Neural progenitor cell (in vitro differentiated cells): ENCODE measurements at regions not wholly inside any gene's neighbourhood (a gene's known extent, or its start where the extent isn't known, plus 50 kb on each side); places are given as distances from the start of the nearest gene placed in this dataset.

Experiments used
- DNase-seq: peaks from one replicate; pipeline ENCODE4 v3.0.0-alpha.2; 2016; ENCODE audit warnings: low spot score
- H2AFZ ChIP-seq: fragments of 200-600 bp; sonication (generic); replicated peaks from 2 replicates; pipeline ENCODE4 v1.6.1; 2016; ENCODE audit warnings: antibody characterized with exemption
- H3F3A ChIP-seq: fragments of 200-600 bp; sonication (generic); 2 replicates; pipeline ENCODE4 v1.6.1; 2016; ENCODE audit warnings: antibody characterized with exemption, low read depth
- H3K27ac ChIP-seq: fragments of 200-600 bp; sonication (generic); 2 replicates; pipeline ENCODE4 v1.5.1; 2016; ENCODE audit warnings: mild to moderate bottlenecking
- H3K27me3 ChIP-seq: fragments of 200-600 bp; sonication (generic); 2 replicates; pipeline ENCODE4 v1.6.1; 2016; ENCODE audit warnings: mild to moderate bottlenecking, moderate library complexity
- H3K36me3 ChIP-seq: fragments of 200-600 bp; sonication (generic); 2 replicates; pipeline ENCODE4 v1.5.1; 2016
- H3K4me1 ChIP-seq: fragments of 200-600 bp; sonication (generic); 2 replicates; pipeline ENCODE4 v1.6.1; 2016; ENCODE audit warnings: mixed run types
- H3K4me2 ChIP-seq: fragments of 200-600 bp; sonication (generic); 2 replicates; pipeline ENCODE4 v1.6.1; 2016
- H3K4me3 ChIP-seq: fragments of 200-600 bp; sonication (generic); 2 replicates; pipeline ENCODE4 v1.5.1; 2016
- H3K79me2 ChIP-seq: fragments of 200-600 bp; sonication (generic); 2 replicates; pipeline ENCODE4 v1.6.1; 2016; ENCODE audit warnings: low read depth
- H3K9ac ChIP-seq: fragments of 200-600 bp; sonication (generic); 2 replicates; pipeline ENCODE4 v1.6.1; 2016
- H3K9me3 ChIP-seq: fragments of 200-600 bp; sonication (generic); 2 replicates; pipeline ENCODE4 v1.5.1; 2016; ENCODE audit warnings: low read depth
- H4K20me1 ChIP-seq: fragments of 200-600 bp; sonication (generic); 2 replicates; pipeline ENCODE4 v1.6.1; 2016; ENCODE audit warnings: low read depth
- H3K27ac Mint-ChIP-seq: 3 replicates; pipeline ENCODE4 v1.8.0; 2021; ENCODE audit warnings: mixed read lengths
- H3K27me3 Mint-ChIP-seq: 2 replicates; pipeline ENCODE4 v1.8.0; 2022; ENCODE audit warnings: low read depth, mild to moderate bottlenecking, inconsistent platforms, moderate library complexity, mixed read lengths; ENCODE audit not compliant: insufficient read depth
- H3K36me3 Mint-ChIP-seq: 3 replicates; pipeline ENCODE4 v1.8.0; 2021; ENCODE audit warnings: mixed read lengths
- H3K4me1 Mint-ChIP-seq: 3 replicates; pipeline ENCODE4 v1.8.0; 2021; ENCODE audit warnings: mixed read lengths
- H3K4me3 Mint-ChIP-seq: 3 replicates; pipeline ENCODE4 v1.8.0; 2021; ENCODE audit warnings: mild to moderate bottlenecking, moderate library complexity, mixed read lengths
- H3K9me3 Mint-ChIP-seq: 3 replicates; pipeline ENCODE4 v1.8.0; 2020; ENCODE audit warnings: mixed read lengths
- EZH2 ChIP-seq: fragments of 200-600 bp; sonication (generic); IDR thresholded peaks from 2 replicates; pipeline ENCODE4 v1.6.1; 2017; ENCODE audit warnings: antibody characterized with exemption, mild to moderate bottlenecking, moderate library complexity
- EZH2phosphoT487 ChIP-seq: fragments of 200-600 bp; sonication (generic); IDR thresholded peaks from 2 replicates; pipeline ENCODE4 v1.6.1; 2017; ENCODE audit warnings: antibody characterized with exemption
- TF ChIP-seq, protein P1 (sequence below): fragments of 200-600 bp; sonication (generic); IDR thresholded peaks from 2 replicates; pipeline ENCODE4 v1.5.1; 2017; ENCODE audit warnings: antibody characterized with exemption, mild to moderate bottlenecking

DNA sequence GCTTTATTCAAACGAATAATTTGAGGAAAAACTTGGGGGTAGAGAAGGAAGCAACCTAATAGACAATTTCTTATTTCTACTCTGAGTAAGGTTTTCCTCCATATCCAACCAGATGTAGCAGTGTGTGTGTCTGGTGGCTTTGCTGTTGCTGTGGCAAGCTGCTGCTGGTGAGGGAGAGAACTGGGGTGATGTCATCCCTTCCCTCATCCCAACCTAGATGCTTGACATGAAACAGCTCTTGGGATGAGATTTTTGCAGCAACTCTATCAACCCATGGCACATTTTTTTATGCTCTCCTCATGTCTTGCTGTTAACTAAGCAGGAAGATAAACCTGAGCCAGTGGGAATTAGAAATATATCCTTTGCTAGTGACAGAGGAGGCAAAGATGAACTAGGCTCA, 135.8 kb downstream of the PCSK1 start:
- Histone ChIP-seq H3K27me3 (no peaks in the 10 kb centered on the region), H3K9me3 (no peaks in the 10 kb centered on the region), H3F3A (no peaks in the 10 kb centered on the region), H4K20me1 (no peaks in the 10 kb centered on the region), H3K4me3 (no peak overlapping the region), H2AFZ (no peak overlapping the region), H3K27ac (no peak overlapping the region), H3K4me2 (no peak overlapping the region), H3K36me3 (no peaks in the 10 kb centered on the region), H3K79me2 (no peaks in the 10 kb centered on the region), H3K9ac (no peak overlapping the region), H3K4me1 (no peaks in the 10 kb centered on the region)
- DNase-seq: no peak
- Mint-ChIP-seq H3K27ac (no peak overlapping the region), H3K27me3 (peaks cover 2% of the 10 kb centered on the region), H3K36me3 (peaks cover 2% of the 10 kb centered on the region), H3K4me1 (peaks cover 6% of the 10 kb centered on the region), H3K9me3 (peaks cover 14% of the 10 kb centered on the region), H3K4me3 (no peak overlapping the region)
- TF ChIP-seq EZH2phosphoT487 (no peak), EZH2 (no peak)
- TF ChIP-seq, protein P1, sequence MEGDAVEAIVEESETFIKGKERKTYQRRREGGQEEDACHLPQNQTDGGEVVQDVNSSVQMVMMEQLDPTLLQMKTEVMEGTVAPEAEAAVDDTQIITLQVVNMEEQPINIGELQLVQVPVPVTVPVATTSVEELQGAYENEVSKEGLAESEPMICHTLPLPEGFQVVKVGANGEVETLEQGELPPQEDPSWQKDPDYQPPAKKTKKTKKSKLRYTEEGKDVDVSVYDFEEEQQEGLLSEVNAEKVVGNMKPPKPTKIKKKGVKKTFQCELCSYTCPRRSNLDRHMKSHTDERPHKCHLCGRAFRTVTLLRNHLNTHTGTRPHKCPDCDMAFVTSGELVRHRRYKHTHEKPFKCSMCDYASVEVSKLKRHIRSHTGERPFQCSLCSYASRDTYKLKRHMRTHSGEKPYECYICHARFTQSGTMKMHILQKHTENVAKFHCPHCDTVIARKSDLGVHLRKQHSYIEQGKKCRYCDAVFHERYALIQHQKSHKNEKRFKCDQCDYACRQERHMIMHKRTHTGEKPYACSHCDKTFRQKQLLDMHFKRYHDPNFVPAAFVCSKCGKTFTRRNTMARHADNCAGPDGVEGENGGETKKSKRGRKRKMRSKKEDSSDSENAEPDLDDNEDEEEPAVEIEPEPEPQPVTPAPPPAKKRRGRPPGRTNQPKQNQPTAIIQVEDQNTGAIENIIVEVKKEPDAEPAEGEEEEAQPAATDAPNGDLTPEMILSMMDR: no peak

GRCh38 chr5:96294884-96295202, 138.2 kb downstream of the PCSK1 start:
- H3K27ac ChIP-seq: no peak overlapping the region

GRCh38 chr5:96293966-96294883, 138.8 kb downstream of the PCSK1 start:
- H3K27me3 Mint-ChIP-seq: no peaks in the 10 kb centered on the region
- H3K4me3 Mint-ChIP-seq: no peak overlapping the region
- no peak overlapping the region for H3K9ac ChIP-seq
- H3F3A ChIP-seq: no peaks in the 10 kb centered on the region
- no peaks in the 10 kb centered on the region for H3K36me3 Mint-ChIP-seq
- no peaks in the 10 kb centered on the region for H3K9me3 ChIP-seq
- no peaks in the 10 kb centered on the region for H3K36me3 ChIP-seq
- H3K4me1 Mint-ChIP-seq: peaks cover 6% of the 10 kb centered on the region
- H3K4me2 ChIP-seq: no peak overlapping the region
- TF ChIP-seq EZH2 (no peak), EZH2phosphoT487 (no peak)
- TF ChIP-seq, protein P1: no peak
- H3K4me1 ChIP-seq: no peaks in the 10 kb centered on the region
- H3K27ac Mint-ChIP-seq: no peak overlapping the region
- no peak overlapping the region for H2AFZ ChIP-seq
- no peaks in the 10 kb centered on the region for H4K20me1 ChIP-seq
- H3K9me3 Mint-ChIP-seq: peaks cover 4% of the 10 kb centered on the region
- no peaks in the 10 kb centered on the region for H3K79me2 ChIP-seq
- no peak overlapping the region for H3K4me3 ChIP-seq
- H3K27me3 ChIP-seq: no peaks in the 10 kb centered on the region
- no peak overlapping the region for H3K27ac ChIP-seq
- no peak for DNase-seq

More at GRCh38 chr5:96294884-96295202, 138.2 kb downstream of the PCSK1 start:
- no peaks in the 10 kb centered on the region for H3K4me1 ChIP-seq
- H3K4me2 ChIP-seq: no peak overlapping the region
- H3K4me3 ChIP-seq: no peak overlapping the region
- TF ChIP-seq EZH2: no peak
- no peak for TF ChIP-seq EZH2phosphoT487
- TF ChIP-seq, protein P1: no peak
- H3K79me2 ChIP-seq: no peaks in the 10 kb centered on the region
- Mint-ChIP-seq H3K27ac (no peak overlapping the region), H3K4me1 (peaks cover 6% of the 10 kb centered on the region), H3K36me3 (no peaks in the 10 kb centered on the region), H3K27me3 (no peaks in the 10 kb centered on the region), H3K9me3 (peaks cover under 1% of the 10 kb centered on the region), H3K4me3 (no peak overlapping the region)
- no peaks in the 10 kb centered on the region for H3K27me3 ChIP-seq
- H3K36me3 ChIP-seq: no peaks in the 10 kb centered on the region
- no peak for DNase-seq
- no peaks in the 10 kb centered on the region for H4K20me1 ChIP-seq
- H3F3A ChIP-seq: no peaks in the 10 kb centered on the region
- H3K9ac ChIP-seq: no peak overlapping the region
- H2AFZ ChIP-seq: no peak overlapping the region
- H3K9me3 ChIP-seq: no peaks in the 10 kb centered on the region
